K562 (cell line): ENCODE measurements at regions not wholly inside any gene's neighbourhood (a gene's known extent, or its start where the extent isn't known, plus 50 kb on each side); places are given as distances from the start of the nearest gene placed in this dataset.

Source experiments
- CBFA2T2 ChIP-seq: fragments of 450-650 bp; conservative IDR thresholded peaks from 2 replicates; pipeline ENCODE4 v1.6.1; 2017; ENCODE audit warnings: mild to moderate bottlenecking
- FOSL1 ChIP-seq: fragments of 200-800 bp; sonication (Bioruptor generic); conservative IDR thresholded peaks from 2 replicates; pipeline ENCODE4 v1.6.1; 2016; ENCODE audit warnings: missing genetic modification characterization, missing compliant biosample characterization
- FOXK2 ChIP-seq, 2 experiments: fragments of 450-650 bp; IDR thresholded peaks in 1 of 2; conservative IDR thresholded peaks in 1 of 2; 2 replicates each; pipeline ENCODE4 v1.6.1; 2016; ENCODE audit warnings: low read depth in 2 of 2, mild to moderate bottlenecking in 1 of 2
- HDAC3 ChIP-seq: fragments of 450-650 bp; IDR thresholded peaks from 2 replicates; pipeline ENCODE4 v1.6.1; 2018; ENCODE audit warnings: borderline replicate concordance, mild to moderate bottlenecking, moderate library complexity; ENCODE audit not compliant: partially characterized antibody
- HNRNPH1 ChIP-seq: fragments of 200-400 bp; formaldehyde crosslinking; optimal IDR thresholded peaks from 2 replicates; pipeline ENCODE3; 2017; ENCODE audit warnings: low read depth, mild to moderate bottlenecking, low read length, moderate library complexity
- HNRNPUL1 ChIP-seq: fragments of 200-400 bp; formaldehyde crosslinking; IDR thresholded peaks from 2 replicates; pipeline ENCODE4 v1.6.1; 2017; ENCODE audit warnings: low read length
- KAT2B ChIP-seq: IDR thresholded peaks from one replicate; pipeline ENCODE4 v1.6.1; 2012; ENCODE audit warnings: low read depth, mild to moderate bottlenecking, control low read depth, inconsistent platforms, low read length, moderate library complexity
- LARP7 ChIP-seq: fragments of 450-650 bp; IDR thresholded peaks from 2 replicates; pipeline ENCODE4 v1.6.1; 2016
- MED1 ChIP-seq: sonication (generic); formaldehyde crosslinking; IDR thresholded peaks from 2 replicates; pipeline ENCODE4 v1.8.1; 2023; ENCODE audit warnings: missing genetic modification reagents, borderline replicate concordance
- MYNN ChIP-seq, 2 experiments: sonication (generic); formaldehyde crosslinking in 1 of 2; IDR thresholded peaks; 2 replicates each; pipeline versions ENCODE4 v1.5.0 to v1.6.1; 2016 to 2020; ENCODE audit warnings: antibody characterized with exemption in 1 of 2, missing genetic modification reagents in 1 of 2
- NR1H2 ChIP-seq: sonication (generic); formaldehyde crosslinking; IDR thresholded peaks from 2 replicates; pipeline ENCODE4 v1.4.0; 2020; ENCODE audit warnings: mild to moderate bottlenecking, missing genetic modification reagents
- NR2C2 ChIP-seq, 2 experiments: fragments of 200-800 bp in 1 of 2; sonication (Bioruptor generic) in 1 of 2; sonication (generic) in 1 of 2; formaldehyde crosslinking in 1 of 2; IDR thresholded peaks; 2 replicates each; pipeline versions ENCODE4 v1.6.1 to v1.8.0; 2016 to 2022; ENCODE audit warnings: mild to moderate bottlenecking in 1 of 2, missing compliant biosample characterization in 1 of 2, missing genetic modification characterization in 1 of 2, missing genetic modification reagents in 1 of 2
- PHF20 ChIP-seq: fragments of 450-650 bp; IDR thresholded peaks from 2 replicates; pipeline ENCODE4 v1.6.1; 2018; ENCODE audit not compliant: partially characterized antibody
- SAFB ChIP-seq: fragments of 200-400 bp; formaldehyde crosslinking; IDR thresholded peaks from 2 replicates; pipeline ENCODE4 v1.6.1; 2017; ENCODE audit warnings: low read depth, low read length, borderline replicate concordance
- STAT5B ChIP-seq: fragments of 250-450 bp; sonication (Bioruptor Pico); IDR thresholded peaks from 2 replicates; pipeline ENCODE4 v1.8.0; 2021; ENCODE audit warnings: mild to moderate bottlenecking, inconsistent platforms
- ZC3H8 ChIP-seq: fragments of 450-650 bp; IDR thresholded peaks from 2 replicates; pipeline ENCODE4 v1.6.1; 2017
- ZKSCAN3 ChIP-seq: fragments of 250-450 bp; sonication (Bioruptor Pico); IDR thresholded peaks from 2 replicates; pipeline ENCODE4 v1.4.0; 2020
- ZNF197 ChIP-seq: fragments of 200-800 bp; sonication (Bioruptor generic); IDR thresholded peaks from 2 replicates; pipeline ENCODE4 v1.6.1; 2016; ENCODE audit warnings: low read depth, missing genetic modification characterization, missing compliant biosample characterization
- ZNF3 ChIP-seq: fragments of 250-450 bp; sonication (Bioruptor Pico); IDR thresholded peaks from 2 replicates; pipeline ENCODE4 v1.5.0; 2021; ENCODE audit warnings: mild to moderate bottlenecking, moderate library complexity
- ZNF445 ChIP-seq: fragments of 250-450 bp; sonication (Bioruptor Pico); IDR thresholded peaks from 2 replicates; pipeline ENCODE4 v1.4.0; 2020; ENCODE audit warnings: low read depth, mild to moderate bottlenecking, moderate library complexity
- ZNF778 ChIP-seq: fragments of 450-650 bp; formaldehyde crosslinking; IDR thresholded peaks from 2 replicates; pipeline ENCODE4 v1.4.0; 2020; ENCODE audit warnings: mild to moderate bottlenecking, moderate library complexity
- TF ChIP-seq, protein P1 (sequence below): fragments of 450-650 bp; IDR thresholded peaks from 2 replicates; pipeline ENCODE4 v1.6.1; 2016; ENCODE audit warnings: low read depth, mild to moderate bottlenecking, moderate library complexity
- TF ChIP-seq, protein P2 (sequence below): fragments of 200-800 bp; sonication (Bioruptor generic); IDR thresholded peaks from 2 replicates; pipeline ENCODE4 v1.6.1; 2017; ENCODE audit warnings: missing genetic modification characterization, missing compliant biosample characterization
- TF ChIP-seq, protein P3 (sequence below): fragments of 450-650 bp; formaldehyde crosslinking; IDR thresholded peaks from 2 replicates; pipeline ENCODE4 v1.4.0; 2022; ENCODE audit warnings: missing genetic modification characterization
- TF ChIP-seq, protein P4 (sequence below): fragments of 250-450 bp; sonication (Bioruptor Pico); IDR thresholded peaks from 2 replicates; pipeline ENCODE4 v1.5.0; 2021; ENCODE audit warnings: mild to moderate bottlenecking, borderline replicate concordance

DNA sequence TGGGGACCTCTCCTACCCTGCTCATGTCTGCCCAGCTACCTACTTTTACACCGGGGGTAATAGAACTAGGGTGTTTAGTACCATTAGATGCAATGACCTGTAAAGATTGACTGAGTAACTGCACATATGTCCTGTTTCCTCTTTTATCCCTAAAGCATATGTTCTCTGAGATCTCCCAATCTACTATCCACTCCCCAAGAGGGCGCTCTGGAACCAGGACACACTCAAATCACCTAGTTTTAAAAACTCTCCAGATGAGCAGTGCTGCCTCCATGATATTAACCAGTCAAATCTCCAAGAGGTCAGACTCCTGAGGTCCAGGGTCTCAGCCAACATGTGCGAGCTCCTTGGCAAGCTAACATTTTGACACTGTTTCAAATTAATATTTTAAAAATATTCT lies 87.0 kb upstream of the TSPAN5 start (continued):
- TF ChIP-seq, protein P1, sequence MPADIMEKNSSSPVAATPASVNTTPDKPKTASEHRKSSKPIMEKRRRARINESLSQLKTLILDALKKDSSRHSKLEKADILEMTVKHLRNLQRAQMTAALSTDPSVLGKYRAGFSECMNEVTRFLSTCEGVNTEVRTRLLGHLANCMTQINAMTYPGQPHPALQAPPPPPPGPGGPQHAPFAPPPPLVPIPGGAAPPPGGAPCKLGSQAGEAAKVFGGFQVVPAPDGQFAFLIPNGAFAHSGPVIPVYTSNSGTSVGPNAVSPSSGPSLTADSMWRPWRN, result no peak
- TF ChIP-seq PHF20 (no peak), ZNF778 (CRISPR knock-in tag) (no peak), NR1H2 (CRISPR knock-in tag) (no peak), HNRNPH1 (no peak), NR2C2 (CRISPR knock-in tag; IDR thresholded peaks at IDR 0.05) (no peak), NR2C2 (tag; IDR thresholded peaks at IDR 0.05) (no peak), MYNN (IDR thresholded peaks at IDR 0.05) (no peak), MYNN (CRISPR knock-in tag; IDR thresholded peaks at IDR 0.05) (no peak), ZKSCAN3 (CRISPR knock-in tag) (no peak), STAT5B (no peak), ZNF445 (CRISPR knock-in tag) (no peak), ZNF197 (CRISPR knock-in tag) (no peak), SAFB (no peak), CBFA2T2 (no peak), HNRNPUL1 (no peak), MED1 (CRISPR knock-in tag) (no peak), FOSL1 (tag) (no peak), HDAC3 (no peak), ZC3H8 (no peak), ZNF3 (no peak), LARP7 (no peak), KAT2B (no peak), FOXK2 (conservative IDR thresholded peaks at IDR 0.05 in 1 of 2, IDR thresholded peaks at IDR 0.05 in 1 of 2; ENCODE audit: low read depth in 2 of 2) (no peak)
- TF ChIP-seq, protein P2, sequence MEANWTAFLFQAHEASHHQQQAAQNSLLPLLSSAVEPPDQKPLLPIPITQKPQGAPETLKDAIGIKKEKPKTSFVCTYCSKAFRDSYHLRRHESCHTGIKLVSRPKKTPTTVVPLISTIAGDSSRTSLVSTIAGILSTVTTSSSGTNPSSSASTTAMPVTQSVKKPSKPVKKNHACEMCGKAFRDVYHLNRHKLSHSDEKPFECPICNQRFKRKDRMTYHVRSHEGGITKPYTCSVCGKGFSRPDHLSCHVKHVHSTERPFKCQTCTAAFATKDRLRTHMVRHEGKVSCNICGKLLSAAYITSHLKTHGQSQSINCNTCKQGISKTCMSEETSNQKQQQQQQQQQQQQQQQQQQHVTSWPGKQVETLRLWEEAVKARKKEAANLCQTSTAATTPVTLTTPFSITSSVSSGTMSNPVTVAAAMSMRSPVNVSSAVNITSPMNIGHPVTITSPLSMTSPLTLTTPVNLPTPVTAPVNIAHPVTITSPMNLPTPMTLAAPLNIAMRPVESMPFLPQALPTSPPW, result no peak
- TF ChIP-seq, protein P3, sequence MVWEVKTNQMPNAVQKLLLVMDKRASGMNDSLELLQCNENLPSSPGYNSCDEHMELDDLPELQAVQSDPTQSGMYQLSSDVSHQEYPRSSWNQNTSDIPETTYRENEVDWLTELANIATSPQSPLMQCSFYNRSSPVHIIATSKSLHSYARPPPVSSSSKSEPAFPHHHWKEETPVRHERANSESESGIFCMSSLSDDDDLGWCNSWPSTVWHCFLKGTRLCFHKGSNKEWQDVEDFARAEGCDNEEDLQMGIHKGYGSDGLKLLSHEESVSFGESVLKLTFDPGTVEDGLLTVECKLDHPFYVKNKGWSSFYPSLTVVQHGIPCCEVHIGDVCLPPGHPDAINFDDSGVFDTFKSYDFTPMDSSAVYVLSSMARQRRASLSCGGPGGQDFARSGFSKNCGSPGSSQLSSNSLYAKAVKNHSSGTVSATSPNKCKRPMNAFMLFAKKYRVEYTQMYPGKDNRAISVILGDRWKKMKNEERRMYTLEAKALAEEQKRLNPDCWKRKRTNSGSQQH (CRISPR knock-in tag), result no peak
- TF ChIP-seq, protein P4, sequence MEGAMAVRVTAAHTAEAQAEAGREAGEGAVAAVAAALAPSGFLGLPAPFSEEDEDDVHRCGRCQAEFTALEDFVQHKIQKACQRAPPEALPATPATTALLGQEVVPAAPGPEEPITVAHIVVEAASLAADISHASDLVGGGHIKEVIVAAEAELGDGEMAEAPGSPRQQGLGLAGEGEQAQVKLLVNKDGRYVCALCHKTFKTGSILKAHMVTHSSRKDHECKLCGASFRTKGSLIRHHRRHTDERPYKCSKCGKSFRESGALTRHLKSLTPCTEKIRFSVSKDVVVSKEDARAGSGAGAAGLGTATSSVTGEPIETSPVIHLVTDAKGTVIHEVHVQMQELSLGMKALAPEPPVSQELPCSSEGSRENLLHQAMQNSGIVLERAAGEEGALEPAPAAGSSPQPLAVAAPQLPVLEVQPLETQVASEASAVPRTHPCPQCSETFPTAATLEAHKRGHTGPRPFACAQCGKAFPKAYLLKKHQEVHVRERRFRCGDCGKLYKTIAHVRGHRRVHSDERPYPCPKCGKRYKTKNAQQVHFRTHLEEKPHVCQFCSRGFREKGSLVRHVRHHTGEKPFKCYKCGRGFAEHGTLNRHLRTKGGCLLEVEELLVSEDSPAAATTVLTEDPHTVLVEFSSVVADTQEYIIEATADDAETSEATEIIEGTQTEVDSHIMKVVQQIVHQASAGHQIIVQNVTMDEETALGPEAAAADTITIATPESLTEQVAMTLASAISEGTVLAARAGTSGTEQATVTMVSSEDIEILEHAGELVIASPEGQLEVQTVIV, result no peak
